ENCODE measurements at regions not wholly inside any gene's neighbourhood (a gene's known extent, or its start where the extent isn't known, plus 50 kb on each side); places are given as distances from the start of the nearest gene placed in this dataset.
A peak's percentile ranks its signal among the peaks of the same experiment; 100 is the strongest.

- no peak overlapping the region for H3K4me2 ChIP-seq (ENCODE audit: insufficient read depth, insufficient read length, low read length)
- no peak overlapping the region for H3K4me3 Mint-ChIP-seq
- H2BK12ac ChIP-seq (ENCODE audit: insufficient read length, low read depth, low read length) = no peak overlapping the region
- WGBS (ENCODE audit: extremely low coverage, insufficient read length, low lambda C conversion rate) = no CpG with 5 or more reads among the region's 5 CpGs
- no peaks in the 10 kb centered on the region for H3K36me3 Mint-ChIP-seq (ENCODE audit: insufficient read depth in 1 of 3, low read depth in 3 of 3)
- H4K8ac ChIP-seq (replicated peaks; ENCODE audit: insufficient read length, low read depth, low read length) = no peak overlapping the region
- H2AK5ac ChIP-seq (ENCODE audit: insufficient read length, low read length) = no peak overlapping the region
- H2AFZ ChIP-seq (ENCODE audit: low read length) = no peak overlapping the region
- no peak overlapping the region for H2BK120ac ChIP-seq (ENCODE audit: low read depth, low read length, poor library complexity, severe bottlenecking)
- no peaks in the 10 kb centered on the region for H4K20me1 ChIP-seq (ENCODE audit: control insufficient read depth, insufficient read depth, insufficient read length)
- H3K27me3 ChIP-seq (ENCODE audit: insufficient read depth, low read length) = no peaks in the 10 kb centered on the region
- no peak for DNase-seq
- no peaks in the 10 kb centered on the region for H3K27me3 Mint-ChIP-seq (ENCODE audit: low read depth)
- H3T11ph ChIP-seq (ENCODE audit: low read length) = no peak overlapping the region
- H3K9me3 ChIP-seq (ENCODE audit: control insufficient read depth, low read depth, low read length) = no peaks in the 10 kb centered on the region
- no peak overlapping the region for H3K56ac ChIP-seq (ENCODE audit: insufficient read length, low read depth, low read length)
- H3K4ac ChIP-seq (ENCODE audit: low read depth, low read length) = no peak overlapping the region; the same call in 1 of the 2 replicates
- no peaks in the 10 kb centered on the region for H3K79me1 ChIP-seq (ENCODE audit: insufficient read depth, low read depth, low read length, poor library complexity, severe bottlenecking)
- H2BK15ac ChIP-seq (ENCODE audit: low read depth, low read length) = no peak overlapping the region
- H2BK5ac ChIP-seq (ENCODE audit: insufficient read length, low read length) = no peak overlapping the region
- H3K9ac ChIP-seq (ENCODE audit: extremely low read depth, insufficient read length, low read length) = no peak overlapping the region
- H3K9me3 Mint-ChIP-seq = no peaks in the 10 kb centered on the region
- H3K27ac Mint-ChIP-seq = peak overlapping the region in 1 of 3 experiments; percentile 48; a peak in 1 of 7 replicates
- H3K23me2 ChIP-seq (ENCODE audit: insufficient read length, low read depth, low read length, poor library complexity, severe bottlenecking) = no peaks in the 10 kb centered on the region
- no peak overlapping the region for H3K18ac ChIP-seq (ENCODE audit: insufficient read length, low read depth, low read length)
- no peak overlapping the region for H4K5ac ChIP-seq (ENCODE audit: insufficient read length, low read depth, low read length)
- H3K27ac ChIP-seq (ENCODE audit: insufficient read length, low read depth, low read length) = no peak overlapping the region
- H3K4me1 ChIP-seq (ENCODE audit: insufficient read depth, low read length) = no peaks in the 10 kb centered on the region
- no peak overlapping the region for H4K91ac ChIP-seq (ENCODE audit: insufficient read length, low read depth, low read length)
- no peak overlapping the region for H2BK20ac ChIP-seq (ENCODE audit: low read depth, low read length, poor library complexity, severe bottlenecking)
- TF ChIP-seq CTCF (conservative IDR thresholded peaks at IDR 0.05) = no peak
- H3K14ac ChIP-seq (ENCODE audit: insufficient read depth, low read length) = no peak overlapping the region
- H3K4me1 Mint-ChIP-seq = peaks cover 9 to 10% of the 10 kb centered on the region in 2 experiments
- H3K23ac ChIP-seq (ENCODE audit: insufficient read length, low read depth, low read length) = no peak overlapping the region
- no peaks in the 10 kb centered on the region for H3K79me2 ChIP-seq (ENCODE audit: insufficient read depth, low read length)
Observed at GRCh38 chr9:80602291-80602690, 1030.5 kb downstream of the TLE4 start.

Measured in H9 (cell line).